A673 (cell line): ENCODE measurements at regions not wholly inside any gene's neighbourhood (a gene's known extent, or its start where the extent isn't known, plus 50 kb on each side); places are given as distances from the start of the nearest gene placed in this dataset.

ENCODE experiments used
- BruUV-seq: library from RNA; stranded (reverse); fragments of 400-500 nt; replicated peaks from 2 replicates; lab custom pipeline; 2021; lab: Mats Ljungman, UMichigan
- CTCF ChIA-PET: fragments of 300-600 bp; sonication (Branson Sonifier 250); formaldehyde crosslinking; loops from one replicate; lab custom pipeline; 2022; ENCODE audit warnings: antibody characterized with exemption; lab: Charles Lee
- POLR2A ChIA-PET: fragments of 300-600 bp; sonication (Branson Sonifier 250); formaldehyde crosslinking; loops from one replicate; lab custom pipeline; 2022; ENCODE audit warnings: antibody characterized with exemption; ENCODE audit not compliant: low non-redundant PET; lab: Charles Lee
- DNase-seq: peaks from one replicate; pipeline ENCODE4 v3.0.0-alpha.2; 2015; ENCODE audit warnings: low spot score
- H3K27ac ChIP-seq: fragments of 200-600 bp; sonication (generic); 2 replicates; pipeline ENCODE4 v1.5.1; 2016; ENCODE audit warnings: mixed run types, low read depth, mild to moderate bottlenecking, mixed read lengths, antibody characterized with exemption, low read length; ENCODE audit not compliant: poor library complexity, severe bottlenecking
- H3K27me3 ChIP-seq: fragments of 200-600 bp; sonication (generic); replicated peaks from 2 replicates; pipeline ENCODE4 v1.6.1; 2017; ENCODE audit warnings: mixed run types, low read depth, mild to moderate bottlenecking, mixed read lengths, antibody characterized with exemption, low read length; ENCODE audit not compliant: insufficient read depth, poor library complexity
- H3K36me3 ChIP-seq: fragments of 200-600 bp; sonication (generic); 2 replicates; pipeline ENCODE4 v1.6.1; 2016; ENCODE audit warnings: mixed run types, mild to moderate bottlenecking, mixed read lengths, antibody characterized with exemption, low read length; ENCODE audit not compliant: insufficient read depth, poor library complexity, severe bottlenecking
- H3K4me1 ChIP-seq: fragments of 200-600 bp; sonication (generic); 2 replicates; pipeline ENCODE4 v1.6.1; 2017; ENCODE audit warnings: mixed run types, mild to moderate bottlenecking, mixed read lengths, antibody characterized with exemption, low read length; ENCODE audit not compliant: insufficient read depth, poor library complexity, severe bottlenecking
- H3K4me3 ChIP-seq: fragments of 200-600 bp; sonication (generic); 2 replicates; pipeline ENCODE4 v1.5.1; 2016; ENCODE audit warnings: low read depth, mixed run types, mild to moderate bottlenecking, mixed read lengths, low read length; ENCODE audit not compliant: poor library complexity, severe bottlenecking
- H3K9me3 ChIP-seq: fragments of 200-600 bp; sonication (generic); 2 replicates; pipeline ENCODE4 v1.6.1; 2016; ENCODE audit warnings: mixed run types, low read depth, mild to moderate bottlenecking, mixed read lengths, antibody characterized with exemption, low read length; ENCODE audit not compliant: poor library complexity, severe bottlenecking
- CTCF ChIP-seq: fragments of 300-800, 200-600 bp; sonication (generic); conservative IDR thresholded peaks from 2 replicates; pipeline ENCODE4 v1.5.1; 2017; ENCODE audit warnings: low read depth, mild to moderate bottlenecking, antibody characterized with exemption, low read length, moderate library complexity, mixed read lengths
- EZH2 ChIP-seq: fragments of 200-600 bp; sonication (generic); IDR thresholded peaks from 2 replicates; pipeline ENCODE4 v1.6.1; 2017; ENCODE audit warnings: borderline replicate concordance, low read depth, mild to moderate bottlenecking, mixed read lengths, antibody characterized with exemption, low read length; ENCODE audit not compliant: poor library complexity, severe bottlenecking
- intact Hi-C: fragments of 100-400 bp; cut with micrococcal nuclease; formaldehyde crosslinking; loops from one replicate; pipeline ENCODE4 v1.10.0; 2022; ENCODE audit not compliant: unreplicated experiment

GRCh38 chr10:10661176-10661575 is 356.5 kb upstream of the CELF2 start:
- Histone ChIP-seq H3K4me3 (no peak overlapping the region), H3K36me3 (no peaks in the 10 kb centered on the region), H3K27me3 (peaks cover 9% of the 10 kb centered on the region), H3K4me1 (no peaks in the 10 kb centered on the region), H3K9me3 (no peaks in the 10 kb centered on the region), H3K27ac (no peak overlapping the region)
- no peak for DNase-seq
- TF ChIP-seq EZH2 = no peak
- no peak for TF ChIP-seq CTCF
- no TSS peak for BruUV-seq
- ChIA-PET CTCF (no interaction called here), POLR2A (no interaction called here)
- intact Hi-C loops = no loop called here

GRCh38 chr10:10662716-10663408 is 354.8 kb upstream of the CELF2 start:
- H3K4me3 ChIP-seq = no peak overlapping the region
- ChIA-PET POLR2A (no interaction called here), CTCF (no interaction called here)
- no peak overlapping the region for H3K27ac ChIP-seq
- no peaks in the 10 kb centered on the region for H3K36me3 ChIP-seq
- intact Hi-C loops = no loop called here
- H3K4me1 ChIP-seq = no peaks in the 10 kb centered on the region
- no peak for DNase-seq
- TF ChIP-seq CTCF (no peak), EZH2 (no peak)
- H3K27me3 ChIP-seq = peaks cover 9% of the 10 kb centered on the region
- no peaks in the 10 kb centered on the region for H3K9me3 ChIP-seq
- BruUV-seq = no TSS peak

GRCh38 chr10:10663622-10664021 is 354.1 kb upstream of the CELF2 start:
- H3K4me1 ChIP-seq = no peaks in the 10 kb centered on the region
- intact Hi-C loops = no loop called here
- H3K9me3 ChIP-seq = no peaks in the 10 kb centered on the region
- H3K4me3 ChIP-seq = no peak overlapping the region
- peaks cover 9% of the 10 kb centered on the region for H3K27me3 ChIP-seq
- no peak overlapping the region for H3K27ac ChIP-seq
- H3K36me3 ChIP-seq = no peaks in the 10 kb centered on the region
- no peak for DNase-seq
- no TSS peak for BruUV-seq
- TF ChIP-seq CTCF (no peak), EZH2 (no peak)
- ChIA-PET CTCF (no interaction called here), POLR2A (no interaction called here)
